NOMO-1 (cell line): ENCODE measurements at regions not wholly inside any gene's neighbourhood (a gene's known extent, or its start where the extent isn't known, plus 50 kb on each side); places are given as distances from the start of the nearest gene placed in this dataset.

Experiments
- DNase-seq, 2 experiments: peaks; one replicate each; lab custom pipeline; 2025; ENCODE audit not compliant: unreplicated experiment in 2 of 2; lab: John Stamatoyannopoulos, UW

- DNase-seq: no peak
These were observed 52.3 kb upstream of the KLHL25 start for GRCh38 chr15:85847031-85847430.

GRCh38 chr15:85849946-85850345 lies 55.2 kb upstream of the KLHL25 start:
- no peak for DNase-seq

- DNase-seq: no peak
These were observed 58.2 kb upstream of the KLHL25 start for GRCh38 chr15:85852969-85853368.

- DNase-seq: peak; percentile 19 to 25
These were observed 59.8 kb upstream of the KLHL25 start for GRCh38 chr15:85854345-85855097.

- peak; percentile 51 to 62 for DNase-seq
These were observed 64.1 kb upstream of the KLHL25 start for GRCh38 chr15:85858586-85859375.

- DNase-seq: no peak
These were observed 64.9 kb upstream of the KLHL25 start for GRCh38 chr15:85859671-85860070.

- DNase-seq: no peak
These were observed 65.9 kb upstream of the KLHL25 start for GRCh38 chr15:85860394-85861161.

GRCh38 chr15:85865070-85865684 lies 70.5 kb upstream of the KLHL25 start:
- DNase-seq: peak in 1 of 2 experiments; percentile 11

GRCh38 chr15:85867250-85867649 lies 72.5 kb upstream of the KLHL25 start:
- no peak for DNase-seq

GRCh38 chr15:85869124-85869523 lies 74.4 kb upstream of the KLHL25 start:
- no peak for DNase-seq

GRCh38 chr15:85870216-85871014 lies 75.7 kb upstream of the KLHL25 start:
- DNase-seq: no peak

- no peak for DNase-seq
These were observed 76.8 kb upstream of the KLHL25 start for GRCh38 chr15:85871545-85871944.

GRCh38 chr15:85872125-85872524 lies 77.4 kb upstream of the KLHL25 start:
- DNase-seq: no peak

- no peak for DNase-seq
These were observed 79.5 kb upstream of the KLHL25 start for GRCh38 chr15:85874236-85874635.

GRCh38 chr15:85875756-85876155 lies 81.0 kb upstream of the KLHL25 start:
- no peak for DNase-seq

GRCh38 chr15:85878828-85879225 lies 84.1 kb upstream of the KLHL25 start:
- DNase-seq: no peak

- DNase-seq: no peak
These were observed 84.8 kb upstream of the KLHL25 start for GRCh38 chr15:85879334-85880163.

- DNase-seq: no peak
These were observed 85.9 kb upstream of the KLHL25 start for GRCh38 chr15:85880501-85881190.
